GM10266 (cell line): ENCODE measurements at regions not wholly inside any gene's neighbourhood (a gene's known extent, or its start where the extent isn't known, plus 50 kb on each side); places are given as distances from the start of the nearest gene placed in this dataset.

ENCODE experiments used
- DNase-seq: peaks from one replicate; pipeline ENCODE4 v3.0.0; 2012; ENCODE audit errors: extremely low spot score
- CTCF ChIP-seq: IDR thresholded peaks from 2 replicates; pipeline ENCODE4 v1.5.1; 2012; ENCODE audit warnings: mild to moderate bottlenecking, low read depth; ENCODE audit not compliant: control insufficient read depth, insufficient read depth; ENCODE audit errors: missing control alignments

- no peak for TF ChIP-seq CTCF
- no peak for DNase-seq
These were observed 546.6 kb downstream of the KCTD12 start for GRCh38 chr13:76339649-76340048.

- DNase-seq: no peak
- no peak for TF ChIP-seq CTCF
These were observed 548.2 kb downstream of the KCTD12 start for GRCh38 chr13:76338003-76338402.

GRCh38 chr13:76336889-76337844, 549.0 kb downstream of the KCTD12 start:
- TF ChIP-seq CTCF: no peak
- no peak for DNase-seq

- no peak for DNase-seq
- no peak for TF ChIP-seq CTCF
These were observed 550.7 kb downstream of the KCTD12 start for GRCh38 chr13:76335463-76335862.

GRCh38 chr13:76331943-76332712, 554.1 kb downstream of the KCTD12 start:
- no peak for DNase-seq
- TF ChIP-seq CTCF: no peak

GRCh38 chr13:76330761-76331160, 555.4 kb downstream of the KCTD12 start:
- no peak for DNase-seq
- no peak for TF ChIP-seq CTCF
